Astrocyte of the cerebellum (primary cell): ENCODE measurements at regions not wholly inside any gene's neighbourhood (a gene's known extent, or its start where the extent isn't known, plus 50 kb on each side); places are given as distances from the start of the nearest gene placed in this dataset.

Experiments
- DNase-seq: peaks from one replicate; pipeline ENCODE4 v3.0.0-alpha.2; 2011; ENCODE audit warnings: low read depth
- H3K4me3 ChIP-seq: 2 replicates; pipeline ENCODE4 v1.5.1; 2011; ENCODE audit warnings: mild to moderate bottlenecking, low read depth, low read length, moderate library complexity
- in situ Hi-C: cut with HindIII; loops from 2 replicates; pipeline ENCODE4 v1.10.0; 2017; ENCODE audit warnings: low sequenced_read_pairs
- TF ChIP-seq, protein P1 (sequence below): IDR thresholded peaks from 2 replicates; pipeline ENCODE4 v1.5.1; 2012; ENCODE audit warnings: low read length, low read depth, moderate library complexity, mild to moderate bottlenecking; ENCODE audit errors: missing control alignments

DNA sequence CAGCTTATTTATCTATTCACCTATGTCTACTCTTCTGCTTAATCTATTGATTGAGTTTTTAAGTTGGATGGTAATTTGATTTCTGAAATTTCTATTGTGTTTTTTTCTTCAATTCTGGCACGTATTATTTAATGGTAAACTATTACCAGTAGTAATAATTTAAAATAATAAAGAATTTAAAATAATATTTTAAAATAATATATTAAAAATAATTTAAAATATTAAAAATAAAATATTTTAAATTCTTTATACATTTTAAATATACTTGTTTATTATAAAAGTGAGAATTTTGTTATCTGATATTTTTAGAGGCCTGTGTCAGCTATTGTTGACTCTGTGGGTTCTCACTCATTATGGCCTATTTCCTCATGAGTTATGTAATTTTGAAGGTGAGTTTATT, 100.7 kb upstream of the SPATA16 start:
- TF ChIP-seq, protein P1, sequence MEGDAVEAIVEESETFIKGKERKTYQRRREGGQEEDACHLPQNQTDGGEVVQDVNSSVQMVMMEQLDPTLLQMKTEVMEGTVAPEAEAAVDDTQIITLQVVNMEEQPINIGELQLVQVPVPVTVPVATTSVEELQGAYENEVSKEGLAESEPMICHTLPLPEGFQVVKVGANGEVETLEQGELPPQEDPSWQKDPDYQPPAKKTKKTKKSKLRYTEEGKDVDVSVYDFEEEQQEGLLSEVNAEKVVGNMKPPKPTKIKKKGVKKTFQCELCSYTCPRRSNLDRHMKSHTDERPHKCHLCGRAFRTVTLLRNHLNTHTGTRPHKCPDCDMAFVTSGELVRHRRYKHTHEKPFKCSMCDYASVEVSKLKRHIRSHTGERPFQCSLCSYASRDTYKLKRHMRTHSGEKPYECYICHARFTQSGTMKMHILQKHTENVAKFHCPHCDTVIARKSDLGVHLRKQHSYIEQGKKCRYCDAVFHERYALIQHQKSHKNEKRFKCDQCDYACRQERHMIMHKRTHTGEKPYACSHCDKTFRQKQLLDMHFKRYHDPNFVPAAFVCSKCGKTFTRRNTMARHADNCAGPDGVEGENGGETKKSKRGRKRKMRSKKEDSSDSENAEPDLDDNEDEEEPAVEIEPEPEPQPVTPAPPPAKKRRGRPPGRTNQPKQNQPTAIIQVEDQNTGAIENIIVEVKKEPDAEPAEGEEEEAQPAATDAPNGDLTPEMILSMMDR, result no peak
- H3K4me3 ChIP-seq, result no peak overlapping the region
- no peak for DNase-seq
- in situ Hi-C loops, result no loop called here

DNA sequence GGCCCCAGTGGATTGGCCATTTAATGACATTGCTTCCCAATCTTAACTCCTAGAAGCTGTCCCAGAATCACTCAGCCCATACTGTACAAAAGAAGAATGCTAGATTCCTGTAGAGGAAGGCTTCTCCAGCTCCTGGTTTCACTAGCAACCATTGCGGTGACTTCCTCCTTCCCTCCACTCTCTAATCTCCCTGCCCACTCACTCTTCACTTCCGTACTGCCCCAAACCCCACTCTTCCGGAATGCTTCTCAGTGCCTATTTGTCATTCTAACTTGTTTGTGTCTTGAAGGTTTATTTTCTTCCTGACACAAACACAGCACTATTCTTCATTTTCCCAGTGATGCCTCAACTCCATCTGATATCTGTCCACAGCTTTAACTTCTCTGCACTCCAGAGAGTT, 97.1 kb upstream of the SPATA16 start:
- in situ Hi-C loops, result no loop called here
- no peak for DNase-seq
- no peak overlapping the region for H3K4me3 ChIP-seq
- TF ChIP-seq, protein P1, result no peak

GRCh38 chr3:173225351-173225750, 84.3 kb upstream of the SPATA16 start:
- TF ChIP-seq, protein P1, result no peak
- in situ Hi-C loops, result no loop called here
- no peak for DNase-seq

DNA sequence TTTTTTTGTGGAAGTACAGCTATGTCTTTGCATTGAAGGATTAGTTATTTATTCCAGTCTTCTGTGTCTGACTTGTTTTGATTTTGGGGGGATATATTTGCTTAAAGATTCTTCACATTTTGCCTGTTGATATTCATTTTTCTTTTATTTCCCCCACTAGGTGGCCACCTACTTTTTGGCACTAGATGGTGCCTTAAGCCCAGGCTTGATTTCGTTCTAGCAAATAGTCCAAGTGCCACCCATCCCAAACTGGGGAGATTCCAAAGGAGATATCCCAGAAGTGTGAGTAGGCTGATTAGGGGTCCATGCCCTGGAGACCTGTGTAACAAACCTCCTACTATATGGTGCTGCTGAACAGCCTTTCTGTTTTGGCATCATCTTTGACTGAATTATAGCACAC, 80.0 kb upstream of the SPATA16 start:
- in situ Hi-C loops, result no loop called here
- TF ChIP-seq, protein P1, result peak; percentile 37
- DNase-seq, result no peak
- no peak overlapping the region for H3K4me3 ChIP-seq

More at GRCh38 chr3:173225351-173225750, 84.3 kb upstream of the SPATA16 start:
- no peak overlapping the region for H3K4me3 ChIP-seq

DNA sequence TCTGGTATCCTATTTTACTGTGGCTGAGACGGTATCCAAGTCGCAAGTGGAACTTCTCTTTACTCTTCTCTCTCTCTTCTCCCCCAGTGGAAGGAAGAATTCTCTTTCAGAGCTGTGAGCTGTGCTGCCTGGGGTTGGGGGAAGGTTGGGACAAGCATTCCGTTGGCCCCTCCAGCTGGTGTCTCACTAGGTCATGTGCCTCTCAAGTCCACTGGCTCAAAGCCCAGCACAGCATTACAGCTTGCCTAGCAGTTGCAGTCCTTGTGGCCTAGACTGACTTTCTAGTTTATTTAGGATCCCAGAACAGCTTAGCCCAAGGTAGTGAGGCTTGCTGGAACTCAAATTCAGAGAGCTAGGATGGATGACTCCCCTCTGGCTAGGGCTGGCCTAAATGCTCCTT, 76.1 kb upstream of the SPATA16 start:
- no peak overlapping the region for H3K4me3 ChIP-seq
- DNase-seq, result no peak
- in situ Hi-C loops, result no loop called here
- TF ChIP-seq, protein P1, result no peak

- in situ Hi-C loops, result no loop called here
Measured at GRCh38 chr3:173216063-173216462, 75.0 kb upstream of the SPATA16 start.

More at GRCh38 chr3:173216063-173216462, 75.0 kb upstream of the SPATA16 start:
- TF ChIP-seq, protein P1, result no peak
- no peak for DNase-seq
- H3K4me3 ChIP-seq, result no peak overlapping the region
